Keratinocyte (primary cell): ENCODE measurements at regions not wholly inside any gene's neighbourhood (a gene's known extent, or its start where the extent isn't known, plus 50 kb on each side); places are given as distances from the start of the nearest gene placed in this dataset.

Experiments used
- DNase-seq: peaks from one replicate; pipeline ENCODE4 v3.0.0-alpha.2; 2011; ENCODE audit warnings: low read depth, missing footprints, low spot score
- FAIRE-seq: peaks from 2 replicates; lab custom pipeline; 2011; peaks lifted over from hg19 to GRCh38; lab: Jason Lieb, UNC
- H2AFZ ChIP-seq: 2 replicates; pipeline ENCODE4 v1.6.0; 2012; ENCODE audit warnings: low read length, control low read depth, inconsistent platforms; ENCODE audit not compliant: control insufficient read depth
- H3K27ac ChIP-seq: 2 replicates; pipeline ENCODE4 v1.5.1; 2011; ENCODE audit warnings: low read length; ENCODE audit not compliant: control insufficient read depth, insufficient read depth
- H3K27me3 ChIP-seq: 3 replicates; pipeline ENCODE4 v1.6.0; 2011; ENCODE audit warnings: low read length; ENCODE audit not compliant: control insufficient read depth, insufficient read depth; ENCODE audit errors: extremely low read depth
- H3K36me3 ChIP-seq, 2 experiments: 2 replicates in 1 of 2; 3 replicates in 1 of 2; pipeline ENCODE4 v1.5.1; 2011; ENCODE audit warnings: low read length in 2 of 2, mild to moderate bottlenecking in 1 of 2; ENCODE audit not compliant: control insufficient read depth in 2 of 2, insufficient read depth in 2 of 2; ENCODE audit errors: extremely low read depth in 1 of 2
- H3K4me1 ChIP-seq: 3 replicates; pipeline ENCODE4 v1.5.1; 2011; ENCODE audit warnings: low read length; ENCODE audit not compliant: control insufficient read depth, insufficient read depth; ENCODE audit errors: extremely low read depth
- H3K4me2 ChIP-seq: 3 replicates; pipeline ENCODE4 v1.6.0; 2011; ENCODE audit warnings: low read depth, low read length; ENCODE audit not compliant: control insufficient read depth, insufficient read depth; ENCODE audit errors: extremely low read depth
- H3K4me3 ChIP-seq, 3 experiments: fragments of 200-600 bp in 1 of 3; sonication (generic) in 1 of 3; 2 replicates in 2 of 3; 3 replicates in 1 of 3; pipeline ENCODE4 v1.5.1; 2011 to 2016; ENCODE audit warnings: low read length in 3 of 3, mild to moderate bottlenecking in 3 of 3, control low read depth in 2 of 3, inconsistent platforms in 1 of 3, low read depth in 1 of 3, mixed read lengths in 1 of 3, mixed run types in 1 of 3, moderate library complexity in 1 of 3; ENCODE audit not compliant: control insufficient read depth in 2 of 3, insufficient read depth in 2 of 3; ENCODE audit errors: extremely low read depth in 1 of 3
- H3K79me2 ChIP-seq: 2 replicates; pipeline ENCODE4 v1.6.0; 2012; ENCODE audit warnings: low read length; ENCODE audit not compliant: control insufficient read depth, insufficient read depth
- H3K9ac ChIP-seq: 3 replicates; pipeline ENCODE4 v1.6.0; 2011; ENCODE audit warnings: low read length; ENCODE audit not compliant: control insufficient read depth, insufficient read depth; ENCODE audit errors: extremely low read depth
- H3K9me1 ChIP-seq: 3 replicates; pipeline ENCODE4 v1.6.0; 2011; ENCODE audit warnings: low read length; ENCODE audit not compliant: control insufficient read depth, insufficient read depth; ENCODE audit errors: extremely low read depth
- H3K9me3 ChIP-seq: 2 replicates; pipeline ENCODE4 v1.5.1; 2012; ENCODE audit warnings: low read depth, low read length; ENCODE audit not compliant: control insufficient read depth
- H4K20me1 ChIP-seq: 3 replicates; pipeline ENCODE4 v1.6.0; 2011; ENCODE audit warnings: low read length; ENCODE audit not compliant: control insufficient read depth, insufficient read depth; ENCODE audit errors: extremely low read depth
- EZH2 ChIP-seq: IDR thresholded peaks from one replicate; pipeline ENCODE4 v1.6.1; 2012; ENCODE audit warnings: inconsistent platforms, mild to moderate bottlenecking, low read length, moderate library complexity
- dilution Hi-C: fragments of 300-500 bp; cut with MboI; formaldehyde crosslinking; loops from one replicate; pipeline ENCODE4 v1.7.0; 2020; ENCODE audit warnings: low sequenced_read_pairs; ENCODE audit not compliant: extremely low pct_ligation_motif_present
- TF ChIP-seq, protein P1 (sequence below), 3 experiments: IDR thresholded peaks in 1 of 3; conservative IDR thresholded peaks in 1 of 3; optimal IDR thresholded peaks in 1 of 3; 2 replicates in 2 of 3; 3 replicates in 1 of 3; pipeline versions ENCODE3 to v1.5.1; 2011; ENCODE audit warnings: low read length in 3 of 3, mild to moderate bottlenecking in 3 of 3, moderate library complexity in 2 of 3, control low read depth in 1 of 3, inconsistent platforms in 1 of 3; ENCODE audit not compliant: insufficient read depth in 2 of 3; ENCODE audit errors: extremely low read depth in 1 of 3

DNA sequence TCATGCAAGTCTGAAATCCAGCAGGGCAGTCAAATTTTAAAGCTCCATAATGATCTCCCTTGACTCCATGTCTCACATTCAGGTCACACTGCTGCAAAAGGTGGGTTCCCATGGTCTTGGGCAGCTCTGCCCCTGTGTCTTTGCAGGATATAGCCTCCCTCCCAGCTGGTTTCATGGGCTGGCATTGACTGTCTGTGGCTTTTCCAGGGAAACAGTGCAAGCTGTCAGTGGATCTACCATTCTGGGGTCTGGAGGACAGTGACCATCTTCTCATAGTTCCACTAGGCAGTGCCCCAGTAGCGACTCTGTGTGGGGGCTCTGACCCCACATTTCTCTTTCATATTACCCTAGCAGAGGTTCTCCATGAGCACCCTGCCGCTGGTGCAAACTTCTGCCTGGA, 220.6 kb upstream of the COPS8 start:
- no peak for TF ChIP-seq EZH2
- TF ChIP-seq, protein P1, sequence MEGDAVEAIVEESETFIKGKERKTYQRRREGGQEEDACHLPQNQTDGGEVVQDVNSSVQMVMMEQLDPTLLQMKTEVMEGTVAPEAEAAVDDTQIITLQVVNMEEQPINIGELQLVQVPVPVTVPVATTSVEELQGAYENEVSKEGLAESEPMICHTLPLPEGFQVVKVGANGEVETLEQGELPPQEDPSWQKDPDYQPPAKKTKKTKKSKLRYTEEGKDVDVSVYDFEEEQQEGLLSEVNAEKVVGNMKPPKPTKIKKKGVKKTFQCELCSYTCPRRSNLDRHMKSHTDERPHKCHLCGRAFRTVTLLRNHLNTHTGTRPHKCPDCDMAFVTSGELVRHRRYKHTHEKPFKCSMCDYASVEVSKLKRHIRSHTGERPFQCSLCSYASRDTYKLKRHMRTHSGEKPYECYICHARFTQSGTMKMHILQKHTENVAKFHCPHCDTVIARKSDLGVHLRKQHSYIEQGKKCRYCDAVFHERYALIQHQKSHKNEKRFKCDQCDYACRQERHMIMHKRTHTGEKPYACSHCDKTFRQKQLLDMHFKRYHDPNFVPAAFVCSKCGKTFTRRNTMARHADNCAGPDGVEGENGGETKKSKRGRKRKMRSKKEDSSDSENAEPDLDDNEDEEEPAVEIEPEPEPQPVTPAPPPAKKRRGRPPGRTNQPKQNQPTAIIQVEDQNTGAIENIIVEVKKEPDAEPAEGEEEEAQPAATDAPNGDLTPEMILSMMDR (optimal IDR thresholded peaks at IDR 0.05 in 1 of 3, IDR thresholded peaks at IDR 0.05 in 1 of 3, conservative IDR thresholded peaks at IDR 0.05 in 1 of 3; ENCODE audit: extremely low read depth in 1 of 3, insufficient read depth in 2 of 3, low read length in 3 of 3), result no peak
- no peak for FAIRE-seq
- dilution Hi-C loops, result no loop called here

DNA sequence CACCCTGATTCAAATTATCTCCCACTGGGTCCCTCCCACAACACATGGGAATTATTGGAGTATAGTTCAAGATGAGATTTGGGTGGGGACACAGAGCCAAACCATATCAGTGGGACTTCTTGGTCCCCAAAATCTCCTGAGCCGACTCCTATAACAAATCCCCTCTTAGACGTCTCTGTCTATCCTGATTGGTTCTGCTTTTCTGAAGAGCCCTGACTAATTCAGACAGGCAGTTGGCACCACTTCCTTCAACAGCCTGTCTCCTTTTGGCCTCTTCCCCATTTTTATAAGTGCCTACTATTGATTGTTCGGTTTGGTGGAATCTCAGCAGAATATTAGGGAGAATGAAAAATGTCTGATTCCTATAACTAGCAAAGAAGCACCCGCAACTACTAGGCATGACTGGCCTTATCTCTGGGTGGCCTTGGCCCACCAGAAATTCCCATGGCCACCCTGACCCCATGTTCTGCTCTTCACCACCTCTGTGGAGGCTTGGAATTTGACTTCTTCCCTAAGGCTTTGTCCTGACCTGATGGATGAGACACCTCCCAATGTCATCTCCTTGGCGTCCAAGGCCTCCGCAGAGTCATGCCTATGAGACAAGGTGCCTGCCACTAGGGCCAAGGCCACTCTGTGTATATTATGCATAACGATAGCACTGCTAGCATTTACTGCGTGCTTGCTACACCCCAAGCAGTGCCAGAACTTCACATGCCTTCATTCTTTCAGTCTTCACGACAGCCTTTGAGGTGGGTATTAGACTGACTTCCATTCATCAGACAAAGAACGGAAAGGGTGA, 218.9 kb upstream of the COPS8 start:
- H3K4me2 ChIP-seq, result no peak overlapping the region
- no peaks in the 10 kb centered on the region for H3K9me3 ChIP-seq
- no peaks in the 10 kb centered on the region for H4K20me1 ChIP-seq
- no peaks in the 10 kb centered on the region for H3K27me3 ChIP-seq
- dilution Hi-C loops, result no loop called here
- TF ChIP-seq, protein P1 (optimal IDR thresholded peaks at IDR 0.05 in 1 of 3, IDR thresholded peaks at IDR 0.05 in 1 of 3, conservative IDR thresholded peaks at IDR 0.05 in 1 of 3; ENCODE audit: extremely low read depth in 1 of 3, insufficient read depth in 2 of 3, low read length in 3 of 3), result no peak
- TF ChIP-seq EZH2, result no peak
- FAIRE-seq (no peak), DNase-seq (no peak)
- no peaks in the 10 kb centered on the region for H3K36me3 ChIP-seq
- peaks cover 33% of the 10 kb centered on the region for H3K4me1 ChIP-seq
- no peak overlapping the region for H3K27ac ChIP-seq
- H3K4me3 ChIP-seq, result no peak overlapping the region
- no peak overlapping the region for H2AFZ ChIP-seq
- no peaks in the 10 kb centered on the region for H3K79me2 ChIP-seq
- H3K9me1 ChIP-seq, result no peaks in the 10 kb centered on the region
- no peak overlapping the region for H3K9ac ChIP-seq

More for the DNA sequence above, 220.6 kb upstream of the COPS8 start:
- no peak overlapping the region for H3K27ac ChIP-seq
- H3K4me3 ChIP-seq, result no peak overlapping the region
- H2AFZ ChIP-seq, result no peak overlapping the region
- H3K9me1 ChIP-seq, result no peaks in the 10 kb centered on the region
- no peak for DNase-seq
- no peaks in the 10 kb centered on the region for H3K36me3 ChIP-seq
- no peaks in the 10 kb centered on the region for H3K79me2 ChIP-seq
- H3K4me1 ChIP-seq, result peaks cover 19% of the 10 kb centered on the region
- H3K9me3 ChIP-seq, result no peaks in the 10 kb centered on the region
- no peaks in the 10 kb centered on the region for H4K20me1 ChIP-seq
- no peaks in the 10 kb centered on the region for H3K27me3 ChIP-seq
- no peak overlapping the region for H3K4me2 ChIP-seq
- no peak overlapping the region for H3K9ac ChIP-seq
